HG03571 (cell line): ENCODE measurements at regions not wholly inside any gene's neighbourhood (a gene's known extent, or its start where the extent isn't known, plus 50 kb on each side); places are given as distances from the start of the nearest gene placed in this dataset.
"Not testable (repeated sequence)": the region's sequence is repeated elsewhere in the genome, so short reads cannot be mapped to it uniquely, and the experiment has no call there.

ENCODE experiments used
- ATAC-seq: cut with Tn5 transposase; IDR thresholded peaks from one replicate; pipeline ENCODE4 v1.9.1; 2021; ENCODE audit not compliant: unreplicated experiment

- ATAC-seq: no peak
Observed at GRCh38 chr5:91927439-91927838, 544.3 kb upstream of the ARRDC3 start.

- ATAC-seq: no peak
Observed at GRCh38 chr5:91925249-91925648, 542.1 kb upstream of the ARRDC3 start.

- not testable (repeated sequence) for ATAC-seq
Observed at GRCh38 chr5:91917037-91917814, 534.1 kb upstream of the ARRDC3 start.

GRCh38 chr5:91910655-91911054 lies 527.5 kb upstream of the ARRDC3 start:
- ATAC-seq: no peak

GRCh38 chr5:91910247-91910646 lies 527.1 kb upstream of the ARRDC3 start:
- ATAC-seq: no peak

GRCh38 chr5:91906494-91906893 lies 523.4 kb upstream of the ARRDC3 start:
- ATAC-seq: no peak

GRCh38 chr5:91906027-91906426 lies 522.9 kb upstream of the ARRDC3 start:
- no peak for ATAC-seq

- ATAC-seq: no peak
Observed at GRCh38 chr5:91898898-91899297, 515.8 kb upstream of the ARRDC3 start.

- ATAC-seq: no peak
Observed at GRCh38 chr5:91898019-91898418, 514.9 kb upstream of the ARRDC3 start.

GRCh38 chr5:91888810-91889209 lies 505.7 kb upstream of the ARRDC3 start:
- ATAC-seq: no peak

GRCh38 chr5:91885291-91886265 lies 502.5 kb upstream of the ARRDC3 start:
- ATAC-seq: no peak

- ATAC-seq: no peak
Observed at GRCh38 chr5:91884036-91884435, 500.9 kb upstream of the ARRDC3 start.

- no peak for ATAC-seq
Observed at GRCh38 chr5:91875196-91875779, 492.2 kb upstream of the ARRDC3 start.

GRCh38 chr5:91867799-91868198 lies 484.7 kb upstream of the ARRDC3 start:
- no peak for ATAC-seq

- no peak for ATAC-seq
Observed at GRCh38 chr5:91865915-91866314, 482.8 kb upstream of the ARRDC3 start.

GRCh38 chr5:91864962-91865361 lies 481.8 kb upstream of the ARRDC3 start:
- ATAC-seq: no peak

- no peak for ATAC-seq
Observed at GRCh38 chr5:91851670-91852069, 468.6 kb upstream of the ARRDC3 start.

- ATAC-seq: no peak
Observed at GRCh38 chr5:91850031-91850430, 466.9 kb upstream of the ARRDC3 start.

- no peak for ATAC-seq
Observed at GRCh38 chr5:91849069-91849468, 466.0 kb upstream of the ARRDC3 start.

GRCh38 chr5:91848453-91848852 lies 465.3 kb upstream of the ARRDC3 start:
- ATAC-seq: no peak

GRCh38 chr5:91841423-91841822 lies 458.3 kb upstream of the ARRDC3 start:
- no peak for ATAC-seq

- no peak for ATAC-seq
Observed at GRCh38 chr5:91840412-91840811, 457.3 kb upstream of the ARRDC3 start.
